H1 (cell line): ENCODE measurements at regions not wholly inside any gene's neighbourhood (a gene's known extent, or its start where the extent isn't known, plus 50 kb on each side); places are given as distances from the start of the nearest gene placed in this dataset.

ENCODE experiments used
- CTCF ChIA-PET: fragments of 300-600 bp; sonication (Branson Sonifier 250); formaldehyde crosslinking; loops from one replicate; lab custom pipeline; 2021; ENCODE audit not compliant: partially characterized antibody; lab: Charles Lee
- POLR2A ChIA-PET: fragments of 300-600 bp; sonication (Branson Sonifier 250); formaldehyde crosslinking; loops from one replicate; lab custom pipeline; 2021; ENCODE audit warnings: inconsistent platforms; ENCODE audit not compliant: partially characterized antibody; lab: Charles Lee
- DNase-seq, 2 experiments: peaks; one replicate each; pipeline versions ENCODE4 v3.0.0 to v3.0.0-alpha.2; 2010 to 2022; ENCODE audit warnings: low spot score in 2 of 2, low read depth in 1 of 2, mixed read lengths in 1 of 2
- FAIRE-seq: peaks from 2 replicates; lab custom pipeline; 2011; peaks lifted over from hg19 to GRCh38; lab: Jason Lieb, UNC
- H2AFZ ChIP-seq: 2 replicates; pipeline ENCODE4 v1.8.1; 2012; ENCODE audit warnings: low read length, inconsistent platforms
- H2AK5ac ChIP-seq: 2 replicates; pipeline ENCODE4 v1.6.1; 2013; ENCODE audit warnings: low read depth, low read length
- H2BK120ac ChIP-seq: replicated peaks from 2 replicates; pipeline ENCODE3; 2013; ENCODE audit warnings: low read depth, low read length, inconsistent platforms
- H2BK12ac ChIP-seq: 2 replicates; pipeline ENCODE4 v1.6.1; 2013; ENCODE audit warnings: low read depth, low read length
- H2BK15ac ChIP-seq: 2 replicates; pipeline ENCODE4 v1.6.1; 2013; ENCODE audit warnings: low read length
- H2BK20ac ChIP-seq: 2 replicates; pipeline ENCODE4 v1.6.1; 2013; ENCODE audit warnings: low read length
- H2BK5ac ChIP-seq: 2 replicates; pipeline ENCODE4 v1.6.1; 2013; ENCODE audit warnings: low read depth, low read length
- H3K14ac ChIP-seq: 2 replicates; pipeline ENCODE4 v1.6.1; 2013; ENCODE audit warnings: inconsistent platforms; ENCODE audit not compliant: insufficient read length
- H3K18ac ChIP-seq: 2 replicates; pipeline ENCODE4 v1.6.1; 2013; ENCODE audit warnings: low read length; ENCODE audit errors: extremely low read depth
- H3K23ac ChIP-seq: 2 replicates; pipeline ENCODE4 v1.6.1; 2013; ENCODE audit warnings: inconsistent platforms; ENCODE audit not compliant: insufficient read length
- H3K23me2 ChIP-seq: 2 replicates; pipeline ENCODE4 v1.6.1; 2013; ENCODE audit warnings: low read depth, low read length
- H3K27ac ChIP-seq: 2 replicates; pipeline ENCODE4 v1.6.1; 2011; ENCODE audit warnings: low read depth, low read length, inconsistent platforms
- H3K27me3 ChIP-seq, 4 experiments: replicated peaks in 1 of 4; 1 replicate in 1 of 4; 2 replicates in 3 of 4; pipeline versions ENCODE4 v1.6.1 to v1.8.1; 2011 to 2013; ENCODE audit warnings: low read length in 3 of 4, mild to moderate bottlenecking in 3 of 4, inconsistent platforms in 2 of 4, mixed read lengths in 2 of 4, moderate library complexity in 1 of 4; ENCODE audit not compliant: control insufficient read depth in 3 of 4, insufficient read depth in 3 of 4; ENCODE audit errors: extremely low read depth in 1 of 4
- H3K36me3 ChIP-seq, 4 experiments: 2 replicates each; pipeline versions ENCODE4 v1.6.1 to v1.8.1; 2011 to 2013; ENCODE audit warnings: mild to moderate bottlenecking in 4 of 4, low read length in 3 of 4, moderate library complexity in 2 of 4, control low read depth in 1 of 4, inconsistent platforms in 1 of 4; ENCODE audit not compliant: insufficient read depth in 4 of 4, control insufficient read depth in 2 of 4
- H3K4ac ChIP-seq: replicated peaks from 2 replicates; pipeline ENCODE3; 2013; ENCODE audit warnings: low read length, low read depth, mixed read lengths, inconsistent platforms; ENCODE audit not compliant: insufficient read length
- H3K4me1 ChIP-seq, 4 experiments: replicated peaks in 1 of 4; 1 replicate in 1 of 4; 2 replicates in 3 of 4; pipeline versions ENCODE4 v1.6.1 to v1.8.1; 2011 to 2013; ENCODE audit warnings: low read length in 3 of 4, inconsistent platforms in 2 of 4, mixed read lengths in 1 of 4; ENCODE audit not compliant: insufficient read depth in 4 of 4, control insufficient read depth in 3 of 4
- H3K4me2 ChIP-seq, 2 experiments: 2 replicates each; pipeline versions ENCODE4 v1.6.1 to v1.8.1; 2011 to 2013; ENCODE audit warnings: low read depth in 2 of 2, low read length in 2 of 2, control low read depth in 1 of 2, inconsistent platforms in 1 of 2, mild to moderate bottlenecking in 1 of 2; ENCODE audit not compliant: insufficient read depth in 1 of 2
- H3K4me3 ChIP-seq, 4 experiments: fragments of 200-600, 300-600 bp in 1 of 4; sonication (generic), shearing (Covaris generic), sonication (Bioruptor Twin) in 1 of 4; 2 replicates each; pipeline versions ENCODE4 v1.5.1 to v1.8.1; 2011 to 2016; ENCODE audit warnings: low read length in 4 of 4, low read depth in 3 of 4, control low read depth in 2 of 4, inconsistent platforms in 2 of 4, mild to moderate bottlenecking in 2 of 4, mixed read lengths in 1 of 4, moderate library complexity in 1 of 4; ENCODE audit not compliant: insufficient read depth in 2 of 4; ENCODE audit errors: extremely low read depth in 1 of 4
- H3K56ac ChIP-seq: replicated peaks from 2 replicates; pipeline ENCODE3; 2013; ENCODE audit warnings: low read depth, mild to moderate bottlenecking, mixed read lengths, low read length, inconsistent platforms; ENCODE audit not compliant: insufficient read length
- H3K79me1 ChIP-seq: 2 replicates; pipeline ENCODE4 v1.6.1; 2013; ENCODE audit warnings: low read depth, low read length, control low read depth
- H3K79me2 ChIP-seq, 2 experiments: 2 replicates each; pipeline versions ENCODE4 v1.6.1 to v1.8.1; 2012 to 2013; ENCODE audit warnings: low read length in 2 of 2, mild to moderate bottlenecking in 2 of 2, inconsistent platforms in 1 of 2; ENCODE audit not compliant: insufficient read depth in 2 of 2, control insufficient read depth in 1 of 2
- H3K9ac ChIP-seq, 4 experiments: replicated peaks in 1 of 4; 1 replicate in 1 of 4; 2 replicates in 3 of 4; pipeline versions ENCODE4 v1.6.1 to v1.8.1; 2011 to 2013; ENCODE audit warnings: low read depth in 3 of 4, low read length in 3 of 4, control low read depth in 2 of 4, mild to moderate bottlenecking in 2 of 4, moderate library complexity in 2 of 4, inconsistent platforms in 1 of 4; ENCODE audit errors: extremely low read depth in 1 of 4
- H3K9me3 ChIP-seq, 2 experiments: 2 replicates each; pipeline versions ENCODE4 v1.6.1 to v1.8.1; 2012 to 2013; ENCODE audit warnings: mild to moderate bottlenecking in 2 of 2, moderate library complexity in 2 of 2, control low read depth in 1 of 2, inconsistent platforms in 1 of 2, low read depth in 1 of 2, low read length in 1 of 2, mixed read lengths in 1 of 2; ENCODE audit not compliant: insufficient read depth in 2 of 2
- H4K20me1 ChIP-seq, 2 experiments: replicated peaks in 1 of 2; 2 replicates each; pipeline versions ENCODE3 to v1.8.1; 2011 to 2013; ENCODE audit warnings: inconsistent platforms in 2 of 2, low read length in 2 of 2, mild to moderate bottlenecking in 1 of 2; ENCODE audit not compliant: insufficient read depth in 2 of 2, control insufficient read depth in 1 of 2
- H4K5ac ChIP-seq: 2 replicates; pipeline ENCODE4 v1.6.1; 2013; ENCODE audit warnings: low read length, low read depth, mixed read lengths, inconsistent platforms; ENCODE audit not compliant: insufficient read length
- H4K8ac ChIP-seq: 2 replicates; pipeline ENCODE4 v1.8.0; 2013; ENCODE audit warnings: mild to moderate bottlenecking, moderate library complexity, low read length, inconsistent platforms; ENCODE audit not compliant: insufficient read depth; ENCODE audit errors: extremely low read depth
- H4K91ac ChIP-seq: replicated peaks from 2 replicates; pipeline ENCODE3; 2013; ENCODE audit warnings: low read length, mixed read lengths, inconsistent platforms; ENCODE audit not compliant: insufficient read length
- EP300 ChIP-seq, 2 experiments: IDR thresholded peaks; 1 replicate in 1 of 2; 2 replicates in 1 of 2; pipeline ENCODE4 v1.6.1; 2011 to 2012; ENCODE audit warnings: low read depth in 2 of 2, low read length in 2 of 2, mild to moderate bottlenecking in 2 of 2, borderline replicate concordance in 1 of 2, inconsistent platforms in 1 of 2, moderate library complexity in 1 of 2
- POLR2AphosphoS5 ChIP-seq: IDR thresholded peaks from 2 replicates; pipeline ENCODE4 v1.6.1; 2011; ENCODE audit warnings: low read depth, low read length
- WGBS, 2 experiments: shearing (Covaris generic) in 1 of 2; methylation state at CpG; one replicate each; pipeline versions ENCODE4 v1.1.6 to v1.1.7; 2013 to 2015; ENCODE audit warnings: low lambda C conversion rate in 2 of 2, mixed read lengths in 2 of 2, inconsistent platforms in 1 of 2, low coverage in 1 of 2, missing lambda C conversion rate in 1 of 2; ENCODE audit not compliant: insufficient replicate concordance in 2 of 2, insufficient coverage in 1 of 2, insufficient read length in 1 of 2; ENCODE audit errors: extremely low coverage in 1 of 2, missing lambda C conversion rate in 1 of 2; 5-methylcytosine and 5-hydroxymethylcytosine counted together

- Histone ChIP-seq H3K4me1 (no peaks in the 10 kb centered on the region), H3K27me3 (no peaks in the 10 kb centered on the region), H3K18ac (no peak overlapping the region), H4K91ac (no peak overlapping the region), H2BK15ac (no peak overlapping the region), H3K56ac (no peak overlapping the region), H3K27ac (no peak overlapping the region), H3K9ac (no peak overlapping the region), H3K23ac (no peak overlapping the region), H3K36me3 (no peaks in the 10 kb centered on the region), H4K8ac (no peak overlapping the region), H3K4me3 (no peak overlapping the region), H4K20me1 (no peaks in the 10 kb centered on the region), H2BK12ac (no peak overlapping the region), H3K79me1 (0 out of 2 replicates have a peak, but pooled peaks cover 3% of the 10 kb centered on the region), H2AK5ac (no peak overlapping the region), H3K79me2 (no peaks in the 10 kb centered on the region), H2BK5ac (no peak overlapping the region), H4K5ac (no peak overlapping the region), H3K4ac (no peak overlapping the region), H2BK120ac (no peak overlapping the region), H3K9me3 (no peaks in the 10 kb centered on the region), H3K4me2 (no peak overlapping the region), H3K14ac (no peak overlapping the region), H2BK20ac (no peak overlapping the region)
- ChIA-PET CTCF (no interaction called here), POLR2A (no interaction called here)
- DNase-seq = no peak
- WGBS, 2 experiments = 89% methylated on average over 3 of the region's 3 CpGs; no CpG with 5 or more reads in 1 of the 2 experiments
- FAIRE-seq = no peak
- TF ChIP-seq POLR2AphosphoS5 = peak; percentile 61; the same call in 1 of the 2 replicates
- no peak for TF ChIP-seq EP300 (IDR thresholded peaks at IDR 0.05; ENCODE audit: borderline replicate concordance in 1 of 2, low read depth in 2 of 2, low read length in 2 of 2)
- TF ChIP-seq, all 59 proteins: peak for 1
- H2AFZ ChIP-seq = no peak overlapping the region
- no peaks in the 10 kb centered on the region; the same call in 1 of the 2 replicates for H3K23me2 ChIP-seq
Measured at GRCh38 chr13:50248516-50249143, 233.4 kb downstream of the KCNRG start.
